EH (cell line): ENCODE measurements at regions not wholly inside any gene's neighbourhood (a gene's known extent, or its start where the extent isn't known, plus 50 kb on each side); places are given as distances from the start of the nearest gene placed in this dataset.

ENCODE experiments used
- DNase-seq: peaks from one replicate; pipeline ENCODE4 v3.0.0-alpha.2; 2015; ENCODE audit warnings: low read depth

GRCh38 chr15:99921101-99921500 is 187.9 kb upstream of the LYSMD4 start:
- DNase-seq: no peak

GRCh38 chr15:99918072-99918471 is 184.8 kb upstream of the LYSMD4 start:
- DNase-seq: no peak

GRCh38 chr15:99917252-99917651 is 184.0 kb upstream of the LYSMD4 start:
- DNase-seq: no peak

GRCh38 chr15:99916668-99917223 is 183.5 kb upstream of the LYSMD4 start:
- DNase-seq: no peak

- DNase-seq: no peak
These were observed 181.5 kb upstream of the LYSMD4 start for GRCh38 chr15:99914723-99915122.

GRCh38 chr15:99911816-99912215 is 178.6 kb upstream of the LYSMD4 start:
- DNase-seq: no peak

GRCh38 chr15:99909592-99910295 is 176.5 kb upstream of the LYSMD4 start:
- DNase-seq: no peak

- no peak for DNase-seq
These were observed 174.5 kb upstream of the LYSMD4 start for GRCh38 chr15:99907698-99908097.

GRCh38 chr15:99906793-99907192 is 173.6 kb upstream of the LYSMD4 start:
- DNase-seq: no peak

- no peak for DNase-seq
These were observed 173.1 kb upstream of the LYSMD4 start for GRCh38 chr15:99906311-99906710.

- no peak for DNase-seq
These were observed 169.2 kb upstream of the LYSMD4 start for GRCh38 chr15:99902248-99902928.

GRCh38 chr15:99895956-99896311 is 162.7 kb upstream of the LYSMD4 start:
- no peak for DNase-seq

- DNase-seq: no peak
These were observed 162.1 kb upstream of the LYSMD4 start for GRCh38 chr15:99895189-99895955.

GRCh38 chr15:99878835-99879234 is 145.6 kb upstream of the LYSMD4 start:
- DNase-seq: no peak

- DNase-seq: no peak
These were observed 140.2 kb upstream of the LYSMD4 start for GRCh38 chr15:99873451-99873850.

- DNase-seq: peak; percentile 3
These were observed 130.4 kb upstream of the LYSMD4 start for GRCh38 chr15:99863550-99864198.

- DNase-seq: no peak
These were observed 124.6 kb upstream of the LYSMD4 start for GRCh38 chr15:99857836-99858235.

- DNase-seq: peak; percentile 5
These were observed 117.3 kb upstream of the LYSMD4 start for GRCh38 chr15:99850517-99850916.

GRCh38 chr15:99845009-99845408 is 111.8 kb upstream of the LYSMD4 start:
- DNase-seq: peak; percentile 1

- no peak for DNase-seq
These were observed 110.9 kb upstream of the LYSMD4 start for GRCh38 chr15:99844150-99844549.

- DNase-seq: no peak
These were observed 108.8 kb upstream of the LYSMD4 start for GRCh38 chr15:99842071-99842470.

GRCh38 chr15:99826157-99826780 is 93.0 kb upstream of the LYSMD4 start:
- no peak for DNase-seq
